Amygdala (tissue), 56 donors: ENCODE measurements at regions not wholly inside any gene's neighbourhood (a gene's known extent, or its start where the extent isn't known, plus 50 kb on each side); places are given as distances from the start of the nearest gene placed in this dataset.
"Not testable (repeated sequence)": the region's sequence is repeated elsewhere in the genome, so short reads cannot be mapped to it uniquely, and the experiment has no call there.

Experiments used
- DNase-seq, 56 donors: peaks; one replicate each; lab custom pipeline; 2025; lab: John Stamatoyannopoulos, UW

DNA sequence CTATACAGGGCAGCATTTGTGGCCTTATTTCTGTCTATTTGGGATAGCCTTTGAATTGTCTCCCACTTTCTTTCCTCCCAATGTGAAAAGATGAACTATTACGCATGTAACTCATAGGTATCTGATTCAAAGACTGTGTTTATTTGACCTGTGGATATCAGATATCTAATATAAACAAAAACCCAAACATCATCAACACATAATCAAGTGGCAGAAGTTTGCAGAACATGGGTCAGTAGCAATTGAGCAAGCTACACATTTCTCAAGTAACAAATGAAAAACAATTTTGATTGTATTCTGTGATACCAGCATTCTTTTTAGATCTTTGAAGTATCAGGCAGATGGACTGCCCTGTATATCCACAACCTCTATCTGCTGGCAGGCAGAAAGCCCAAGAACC is 490.5 kb upstream of the ADGRL2 start:
- DNase-seq = no peak

- no peak for DNase-seq
These were observed 492.5 kb upstream of the ADGRL2 start for GRCh38 chr1:81308191-81308590.

- DNase-seq = no peak
These were observed 492.9 kb upstream of the ADGRL2 start for GRCh38 chr1:81307786-81308185.

- DNase-seq = peak in 20 of 56 donors; percentile 1 to 42 (median 10)
These were observed 494.7 kb upstream of the ADGRL2 start for GRCh38 chr1:81305997-81306452.

DNA sequence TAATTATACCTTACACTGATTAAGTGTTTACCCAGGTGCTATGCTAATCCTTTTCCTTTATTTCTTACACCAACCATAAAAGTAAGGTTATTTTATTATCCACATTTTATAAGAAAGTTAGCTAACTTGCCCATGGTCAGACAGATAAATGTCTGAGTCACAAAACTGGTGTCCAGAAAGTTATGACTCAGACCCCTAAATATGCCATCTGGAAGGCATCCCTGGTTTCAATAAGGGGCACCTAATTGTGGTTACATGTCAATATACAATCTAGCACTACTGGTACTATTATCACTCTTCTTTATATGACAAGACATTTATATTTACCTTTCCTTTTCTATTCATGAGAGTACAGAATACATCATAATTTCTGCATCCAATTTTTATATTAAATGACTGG is 496.5 kb upstream of the ADGRL2 start:
- no peak for DNase-seq

GRCh38 chr1:81299892-81300291 is 500.8 kb upstream of the ADGRL2 start:
- DNase-seq = no peak

- no peak for DNase-seq
These were observed 502.5 kb upstream of the ADGRL2 start for GRCh38 chr1:81298266-81298665.

- no peak for DNase-seq
These were observed 504.1 kb upstream of the ADGRL2 start for GRCh38 chr1:81296601-81297000.

DNA sequence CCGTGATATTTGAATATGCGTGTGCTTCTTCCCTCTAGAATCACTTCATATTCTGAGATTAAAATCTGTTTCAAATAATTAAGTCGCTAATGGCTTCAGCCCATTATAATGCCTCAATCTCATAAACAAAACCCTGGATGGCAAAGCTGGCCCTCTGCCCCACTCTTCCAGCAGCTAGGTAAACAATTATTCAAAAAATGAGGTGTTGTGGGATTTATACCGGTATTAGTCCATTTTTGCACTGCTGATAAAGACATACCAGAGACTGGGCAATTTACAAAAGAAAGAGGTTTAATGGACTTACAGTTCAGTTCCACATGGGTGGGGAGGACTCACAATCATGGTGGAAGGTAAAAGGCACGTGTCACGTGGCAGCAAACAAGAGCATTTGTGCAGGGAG is 510.4 kb upstream of the ADGRL2 start:
- no peak for DNase-seq

GRCh38 chr1:81288689-81289088 is 512.0 kb upstream of the ADGRL2 start:
- DNase-seq = no peak

DNA sequence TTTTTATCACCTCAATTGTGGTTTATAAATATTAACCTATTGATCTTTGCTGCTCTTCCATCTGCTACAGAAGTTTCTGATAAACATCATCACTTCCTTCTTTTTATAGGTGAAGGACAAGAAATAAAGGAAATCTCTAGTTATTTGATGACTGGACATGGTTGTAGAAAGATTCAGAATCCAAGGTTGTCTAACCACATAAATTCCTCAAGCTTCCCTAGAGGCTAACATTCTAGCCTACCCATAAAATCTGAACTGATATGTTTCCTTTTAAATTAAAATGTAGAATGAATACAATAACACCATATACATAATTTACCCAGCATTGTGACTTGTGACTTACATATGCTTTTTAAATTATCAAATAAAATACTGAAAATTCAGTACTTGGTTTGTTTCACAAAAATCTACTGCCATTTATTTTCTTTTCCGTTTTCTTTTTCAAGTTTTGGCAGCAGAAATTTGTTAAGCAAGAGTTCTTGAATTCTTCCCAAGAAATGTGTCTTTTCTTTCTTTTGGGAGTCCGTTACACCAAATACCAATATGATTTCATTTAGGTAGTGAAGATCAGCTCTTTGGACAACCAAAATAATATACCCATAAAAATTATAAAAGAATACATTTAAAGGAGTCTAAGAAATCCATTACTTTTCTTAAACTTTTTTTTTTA is 513.2 kb upstream of the ADGRL2 start:
- no peak for DNase-seq

GRCh38 chr1:81270051-81270450 is 530.7 kb upstream of the ADGRL2 start:
- DNase-seq = no peak

GRCh38 chr1:81264976-81265375 is 535.8 kb upstream of the ADGRL2 start:
- DNase-seq = no peak

DNA sequence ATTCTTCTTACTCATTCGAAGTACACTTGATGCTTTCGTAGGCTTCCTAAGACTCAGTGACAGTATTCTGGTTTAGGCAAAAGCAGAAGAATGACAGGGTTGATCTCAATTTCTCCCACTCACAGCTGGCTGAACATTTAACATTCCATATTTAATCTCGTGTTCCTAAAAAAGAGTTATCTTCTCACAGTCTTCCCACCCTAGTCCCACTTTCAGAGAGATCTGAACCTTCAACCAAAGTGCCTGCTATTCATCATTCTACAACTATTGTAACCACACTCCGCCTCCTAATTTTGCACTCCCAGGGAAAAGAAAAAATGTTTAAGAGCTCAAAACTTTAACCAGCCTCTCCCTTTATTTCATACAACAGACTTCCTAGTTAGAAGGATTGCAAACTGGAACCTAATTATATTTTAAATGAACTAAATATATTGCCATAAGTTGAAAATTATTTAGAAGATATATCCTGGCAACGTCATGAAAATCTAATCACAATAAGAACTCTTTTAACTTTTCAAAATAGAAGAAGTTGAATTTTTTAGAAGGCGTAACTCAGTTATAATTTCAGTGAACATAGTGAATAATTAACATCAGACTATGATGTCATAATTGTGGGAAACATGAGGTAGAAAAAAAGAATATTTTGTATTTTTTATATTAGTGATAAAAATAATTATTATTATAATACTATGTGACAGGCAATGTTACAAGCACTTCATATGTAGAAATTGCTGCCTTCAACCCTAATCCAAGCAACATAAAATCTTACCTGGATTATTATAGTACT is 540.9 kb upstream of the ADGRL2 start:
- DNase-seq = peak in 3 of 56 donors; percentile 2 to 18 (median 4)

GRCh38 chr1:81254560-81254959 is 546.2 kb upstream of the ADGRL2 start:
- no peak for DNase-seq

DNA sequence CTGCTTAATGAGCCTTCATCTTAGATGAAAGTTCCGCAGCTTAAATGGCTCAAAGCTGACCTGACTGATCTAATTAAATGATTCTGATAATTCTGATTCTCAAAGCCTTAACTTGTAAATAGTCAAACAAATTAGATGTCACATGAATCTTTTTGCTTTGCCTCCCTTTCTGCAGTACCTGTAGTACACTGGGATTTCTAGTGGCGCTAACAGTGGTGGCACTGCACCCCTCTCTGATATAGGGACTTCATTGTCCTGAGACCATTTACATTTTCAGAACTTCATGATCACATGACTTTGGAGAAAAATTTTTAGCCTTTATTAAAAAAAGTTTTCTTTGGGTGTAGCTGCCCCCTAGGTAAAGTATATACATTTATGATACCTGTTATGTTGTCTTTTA is 546.7 kb upstream of the ADGRL2 start:
- no peak for DNase-seq

DNA sequence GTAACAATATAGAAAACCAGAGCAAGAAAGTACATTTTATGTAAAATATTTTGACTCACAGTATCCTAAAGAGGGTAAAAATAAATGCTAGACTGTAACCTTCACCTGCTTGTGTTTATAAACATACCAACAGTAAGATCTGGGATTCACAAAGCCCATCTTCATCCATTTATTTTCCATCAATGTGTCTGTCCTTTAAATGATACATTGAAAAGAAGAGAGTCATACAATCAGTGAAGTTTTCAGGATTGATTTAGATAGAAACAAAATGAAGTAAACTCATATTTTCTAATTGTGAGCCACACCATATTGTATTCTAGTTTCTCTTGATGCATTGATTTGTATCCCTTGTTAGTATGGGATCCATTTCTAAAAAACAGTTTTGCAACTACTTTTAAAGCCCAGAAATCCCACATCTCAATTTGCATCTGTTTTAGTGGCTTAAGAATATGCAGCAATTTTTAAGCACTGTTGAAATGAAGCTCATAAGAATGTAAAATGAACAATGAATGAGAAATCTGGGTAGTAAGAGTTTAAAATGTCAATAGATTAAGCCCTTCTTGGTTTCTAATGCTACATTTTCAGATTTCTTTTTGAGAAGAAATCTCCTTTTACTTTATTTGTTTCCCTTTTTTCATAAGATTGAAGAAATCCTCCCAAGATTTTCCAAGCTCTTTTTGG is 548.1 kb upstream of the ADGRL2 start:
- DNase-seq = no peak

DNA sequence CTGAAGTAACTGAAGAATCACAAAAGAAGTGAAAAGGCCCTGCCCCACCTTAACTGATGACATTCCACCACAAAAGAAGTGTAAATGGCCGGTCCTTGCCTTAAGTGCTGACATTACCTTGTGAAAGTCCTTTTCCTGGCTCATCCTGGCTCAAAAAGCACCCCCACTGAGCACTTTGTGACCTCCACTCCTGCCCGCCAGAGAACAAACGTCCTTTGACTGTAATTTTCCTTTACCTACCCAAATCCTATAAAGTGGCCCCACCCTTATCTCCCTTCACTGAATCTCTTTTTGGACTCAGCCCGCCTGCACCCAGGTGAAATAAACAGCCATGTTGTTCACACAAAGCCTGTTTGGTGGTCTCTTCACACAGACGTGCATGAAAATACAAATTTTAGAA is 549.9 kb upstream of the ADGRL2 start:
- not testable (repeated sequence) for DNase-seq

DNA sequence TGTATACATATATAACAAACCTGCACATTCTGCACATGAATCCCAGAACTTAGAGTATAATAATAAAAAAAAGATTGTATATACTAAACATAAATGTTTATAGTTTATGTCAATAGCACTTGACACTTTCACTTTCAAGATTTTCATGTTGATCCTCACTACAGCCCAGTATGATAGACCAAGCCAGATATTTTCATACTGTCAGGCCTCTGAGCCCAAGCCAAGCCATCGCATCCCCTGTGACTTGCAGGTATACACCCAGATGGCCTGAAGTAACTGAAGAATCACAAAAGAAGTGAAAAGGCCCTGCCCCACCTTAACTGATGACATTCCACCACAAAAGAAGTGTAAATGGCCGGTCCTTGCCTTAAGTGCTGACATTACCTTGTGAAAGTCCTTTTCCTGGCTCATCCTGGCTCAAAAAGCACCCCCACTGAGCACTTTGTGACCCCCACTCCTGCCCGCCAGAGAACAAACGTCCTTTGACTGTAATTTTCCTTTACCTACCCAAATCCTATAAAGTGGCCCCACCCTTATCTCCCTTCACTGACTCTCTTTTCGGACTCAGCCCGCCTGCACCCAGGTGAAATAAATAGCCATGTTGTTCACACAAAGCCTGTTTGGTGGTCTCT is 555.5 kb upstream of the ADGRL2 start:
- not testable (repeated sequence) for DNase-seq

DNA sequence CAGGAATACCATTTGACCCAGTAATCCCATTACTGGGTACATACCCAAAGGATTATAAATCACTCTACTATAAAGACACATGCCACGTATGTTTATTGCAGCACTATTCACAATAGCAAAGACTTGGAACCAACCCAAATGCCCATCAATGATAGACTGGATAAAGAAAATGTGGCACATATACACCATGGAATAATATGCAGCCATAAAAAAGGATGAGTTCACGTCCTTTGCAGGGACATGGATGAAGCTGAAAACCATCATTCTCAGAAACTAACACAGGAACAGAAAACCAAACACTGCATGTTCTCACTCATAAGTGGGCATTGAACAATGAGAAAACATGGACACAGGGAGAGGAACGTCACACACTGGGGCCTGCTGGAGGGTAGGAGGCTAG is 556.1 kb upstream of the ADGRL2 start:
- DNase-seq = not testable (repeated sequence)

GRCh38 chr1:81242103-81242502 is 558.6 kb upstream of the ADGRL2 start:
- no peak for DNase-seq
